Epithelial cell of esophagus (primary cell): ENCODE measurements at regions not wholly inside any gene's neighbourhood (a gene's known extent, or its start where the extent isn't known, plus 50 kb on each side); places are given as distances from the start of the nearest gene placed in this dataset.

Source experiments
- DNase-seq: peaks from one replicate; pipeline ENCODE4 v3.0.0; 2010; ENCODE audit warnings: low read depth
- H3K4me3 ChIP-seq: 2 replicates; pipeline ENCODE4 v1.5.1; 2011; ENCODE audit warnings: mild to moderate bottlenecking, low read length, control low read depth
- TF ChIP-seq, protein P1 (sequence below): IDR thresholded peaks from 2 replicates; pipeline ENCODE4 v1.5.1; 2011; ENCODE audit warnings: low read depth, mild to moderate bottlenecking, low read length, control low read depth, inconsistent platforms; ENCODE audit not compliant: insufficient read depth; ENCODE audit errors: missing control alignments

DNA sequence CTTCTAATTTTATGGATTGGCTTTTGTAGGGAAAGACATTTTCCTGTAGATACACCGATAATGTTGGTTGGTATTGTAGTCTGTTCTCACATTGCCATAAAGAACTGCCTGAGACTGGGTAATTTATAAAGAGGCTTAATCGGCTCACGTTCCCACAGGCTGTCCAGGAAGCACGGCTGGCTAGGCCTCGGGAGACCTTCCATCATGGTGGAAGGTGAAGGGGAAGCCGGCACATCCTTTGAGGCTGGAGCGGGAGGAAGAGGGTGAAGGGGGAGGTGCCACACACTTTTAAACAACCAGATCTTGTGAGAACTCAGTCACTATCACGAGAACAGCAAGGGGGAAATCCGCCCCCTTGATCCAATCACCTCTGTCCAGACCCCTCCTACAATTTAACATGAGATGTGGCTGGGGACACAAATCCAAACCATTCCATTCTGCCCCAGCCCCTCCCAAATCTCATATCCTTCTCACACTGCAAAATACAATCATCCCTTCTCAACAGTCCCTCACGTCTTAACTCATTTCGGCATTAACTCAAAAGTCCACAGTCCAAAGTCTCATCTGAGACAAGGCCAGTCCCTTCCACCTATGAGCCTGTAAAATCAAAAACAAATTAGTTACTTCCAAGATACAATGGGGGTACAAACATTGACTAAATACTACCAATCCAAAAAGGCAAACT lies 66.7 kb upstream of the EIF5 start:
- no peak for DNase-seq
- TF ChIP-seq, protein P1, sequence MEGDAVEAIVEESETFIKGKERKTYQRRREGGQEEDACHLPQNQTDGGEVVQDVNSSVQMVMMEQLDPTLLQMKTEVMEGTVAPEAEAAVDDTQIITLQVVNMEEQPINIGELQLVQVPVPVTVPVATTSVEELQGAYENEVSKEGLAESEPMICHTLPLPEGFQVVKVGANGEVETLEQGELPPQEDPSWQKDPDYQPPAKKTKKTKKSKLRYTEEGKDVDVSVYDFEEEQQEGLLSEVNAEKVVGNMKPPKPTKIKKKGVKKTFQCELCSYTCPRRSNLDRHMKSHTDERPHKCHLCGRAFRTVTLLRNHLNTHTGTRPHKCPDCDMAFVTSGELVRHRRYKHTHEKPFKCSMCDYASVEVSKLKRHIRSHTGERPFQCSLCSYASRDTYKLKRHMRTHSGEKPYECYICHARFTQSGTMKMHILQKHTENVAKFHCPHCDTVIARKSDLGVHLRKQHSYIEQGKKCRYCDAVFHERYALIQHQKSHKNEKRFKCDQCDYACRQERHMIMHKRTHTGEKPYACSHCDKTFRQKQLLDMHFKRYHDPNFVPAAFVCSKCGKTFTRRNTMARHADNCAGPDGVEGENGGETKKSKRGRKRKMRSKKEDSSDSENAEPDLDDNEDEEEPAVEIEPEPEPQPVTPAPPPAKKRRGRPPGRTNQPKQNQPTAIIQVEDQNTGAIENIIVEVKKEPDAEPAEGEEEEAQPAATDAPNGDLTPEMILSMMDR, result no peak
- no peak overlapping the region for H3K4me3 ChIP-seq

DNA sequence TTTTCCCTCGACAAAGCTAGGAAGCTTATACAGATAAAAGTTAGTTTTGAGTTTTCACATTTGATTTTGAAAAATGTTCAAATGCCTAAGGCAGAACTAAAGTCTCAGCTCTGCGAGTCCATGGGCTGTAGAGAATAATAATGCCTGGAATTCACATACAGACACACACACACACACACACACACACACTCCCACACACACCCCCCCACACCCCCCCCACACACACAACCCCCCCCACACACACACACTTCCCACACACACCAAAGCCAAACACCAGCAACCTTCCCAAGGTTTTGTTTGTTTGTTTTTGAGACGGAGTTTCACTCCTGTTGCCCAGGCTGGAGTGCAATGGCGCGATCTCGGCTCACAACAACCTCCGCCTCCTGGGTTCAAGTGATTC lies 62.8 kb upstream of the EIF5 start:
- no peak overlapping the region for H3K4me3 ChIP-seq
- TF ChIP-seq, protein P1, result no peak
- no peak for DNase-seq

DNA sequence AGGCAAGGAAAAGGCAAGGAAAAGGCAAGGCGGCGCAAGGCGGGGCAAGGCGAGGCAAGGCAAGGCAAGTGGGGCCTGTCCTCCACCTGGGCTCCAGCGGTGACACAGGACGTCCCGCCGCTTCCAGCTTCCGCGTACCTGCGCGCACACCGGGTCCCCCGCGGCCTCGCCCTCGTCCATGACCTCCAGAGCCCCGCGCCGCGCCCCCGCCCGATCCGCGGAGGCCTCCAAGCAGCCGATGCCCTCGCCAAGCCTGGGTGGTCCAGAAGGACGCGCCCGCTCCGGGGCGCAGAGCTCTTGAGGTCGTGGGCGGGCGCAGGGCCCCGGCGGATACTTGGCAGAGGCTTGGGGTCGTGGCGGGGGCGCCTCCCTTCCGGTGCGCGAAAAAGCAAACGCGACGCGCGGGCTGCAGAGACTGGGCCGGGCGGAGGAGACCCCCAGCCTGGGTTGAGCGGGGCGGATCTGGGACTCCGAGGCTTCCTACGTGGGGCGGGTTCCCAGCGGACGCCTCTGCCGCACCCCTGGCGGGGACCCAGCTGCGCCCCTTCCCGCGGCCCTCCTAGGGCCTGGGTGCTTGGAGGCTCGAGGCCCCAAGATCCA lies 60.8 kb upstream of the EIF5 start:
- TF ChIP-seq, protein P1, result no peak
- peak overlapping the region; percentile 19 for H3K4me3 ChIP-seq

DNA sequence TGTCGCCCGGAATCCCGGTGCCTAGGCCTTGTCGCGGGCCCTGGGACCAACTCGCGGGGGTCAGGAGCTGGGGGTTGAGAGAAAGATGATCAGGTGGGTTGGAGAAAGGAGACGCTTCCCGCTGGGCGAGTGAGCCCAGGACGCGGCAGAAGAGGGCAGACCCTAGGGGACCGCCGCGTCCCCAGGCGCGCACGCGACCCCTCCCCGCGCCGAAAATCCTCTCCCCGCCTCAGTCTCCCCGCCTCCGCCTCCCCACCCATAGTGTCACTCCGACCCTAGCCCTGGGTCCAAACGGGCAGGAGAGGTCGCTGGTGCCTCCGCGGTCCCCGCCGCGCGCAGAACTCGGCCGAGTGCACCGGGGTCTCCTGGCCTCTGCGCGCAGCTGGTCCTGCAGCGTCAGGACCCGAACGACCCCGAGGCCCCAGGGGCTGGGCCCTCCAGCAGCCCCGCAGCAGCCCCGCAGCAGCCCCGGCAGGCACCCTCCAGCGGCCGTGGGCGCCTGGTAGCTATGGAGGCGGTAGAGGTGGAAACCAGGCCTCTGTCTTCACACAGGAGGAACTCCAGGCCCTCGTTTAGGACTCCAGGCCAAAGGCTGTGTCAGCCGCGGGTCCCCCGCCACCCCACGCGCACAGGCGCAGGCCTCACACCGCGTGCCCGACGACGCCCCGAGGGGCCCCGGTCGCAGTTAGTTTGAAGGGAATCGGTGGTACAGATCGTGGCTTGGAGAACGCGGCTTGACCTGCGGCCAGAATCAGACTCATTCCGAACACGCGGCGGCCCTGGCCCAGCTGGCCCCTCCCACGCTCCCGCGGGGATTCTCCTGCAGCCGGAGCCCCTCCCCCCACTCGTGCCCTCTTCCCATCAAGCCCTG lies 60.1 kb upstream of the EIF5 start:
- H3K4me3 ChIP-seq, result no peak overlapping the region
- no peak for DNase-seq
- TF ChIP-seq, protein P1, result no peak

More for the DNA sequence above, 60.8 kb upstream of the EIF5 start:
- DNase-seq, result no peak

DNA sequence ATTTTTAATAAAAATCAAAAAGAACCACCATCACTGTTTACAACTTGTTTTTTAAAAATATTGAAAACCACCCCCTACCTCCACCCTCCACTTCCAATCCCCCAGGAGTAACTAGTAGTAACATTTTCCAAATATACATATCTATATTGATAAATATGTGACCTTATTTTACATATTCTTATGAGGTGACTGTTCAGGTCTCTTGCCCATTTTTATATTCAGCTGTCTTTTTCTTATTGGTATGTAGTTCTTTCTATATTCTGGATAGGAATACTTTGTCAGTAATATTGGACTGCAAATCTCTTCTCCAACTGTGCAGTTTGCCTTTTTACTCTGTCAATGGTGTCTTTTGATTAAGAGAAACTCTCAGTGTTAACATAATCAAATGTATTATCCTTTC lies 59.0 kb upstream of the EIF5 start:
- no peak for DNase-seq
- TF ChIP-seq, protein P1, result no peak
- H3K4me3 ChIP-seq, result no peak overlapping the region

DNA sequence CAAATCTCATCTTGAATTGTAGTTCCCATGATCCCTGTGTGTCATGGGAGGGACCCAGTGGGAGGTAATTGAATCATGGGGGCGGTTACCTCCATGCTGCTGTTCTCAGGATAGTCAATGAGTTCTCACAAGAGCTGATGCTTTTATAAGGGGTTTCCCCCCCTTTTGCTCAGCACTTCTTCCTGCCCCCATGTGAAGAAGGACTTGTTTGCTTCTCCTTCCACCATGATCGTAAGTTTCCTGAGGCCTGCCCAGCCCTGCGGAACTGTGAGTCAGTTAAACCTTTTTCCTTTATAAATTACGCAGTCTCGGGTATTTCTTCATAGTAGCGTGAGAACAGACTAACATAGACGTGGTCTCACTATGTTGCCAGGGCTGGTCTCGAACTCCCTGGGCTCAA lies 56.1 kb upstream of the EIF5 start:
- TF ChIP-seq, protein P1, result no peak
- no peak for DNase-seq
- H3K4me3 ChIP-seq, result no peak overlapping the region
